IMR-90 (cell line): ENCODE measurements at regions not wholly inside any gene's neighbourhood (a gene's known extent, or its start where the extent isn't known, plus 50 kb on each side); places are given as distances from the start of the nearest gene placed in this dataset.

Experiments
- ATAC-seq: fragments of 200-7000 bp; cut with Tn5 transposase; 2 replicates; pipeline ENCODE4 v1.9.1; 2020; ENCODE audit warnings: low read depth, mild to moderate bottlenecking, moderate library complexity
- BruUV-seq: library from RNA; stranded (reverse); fragments of 400-500 nt; replicated peaks from 2 replicates; lab custom pipeline; 2021; lab: Mats Ljungman, UMichigan
- CTCF ChIA-PET: fragments of 300-600 bp; formaldehyde crosslinking; extraction: SDS; loops from one replicate; lab custom pipeline; 2021; ENCODE audit warnings: antibody characterized with exemption; lab: Yijun Ruan, JAX
- POLR2A ChIA-PET: fragments of 300-600 bp; sonication (Branson Sonifier 250); formaldehyde crosslinking; loops from one replicate; lab custom pipeline; 2022; ENCODE audit warnings: antibody characterized with exemption; ENCODE audit not compliant: unreplicated experiment; lab: Charles Lee
- DNase-seq: peaks from one replicate; pipeline ENCODE4 v3.0.0; 2013
- H2AFZ ChIP-seq: replicated peaks from 2 replicates; pipeline ENCODE3; 2013; ENCODE audit warnings: low read length, mild to moderate bottlenecking; ENCODE audit not compliant: poor library complexity
- H2AK5ac ChIP-seq: 2 replicates; pipeline ENCODE4 v1.6.1; 2013; ENCODE audit warnings: low read depth, low read length, inconsistent platforms
- H2AK9ac ChIP-seq: replicated peaks from 2 replicates; pipeline ENCODE3; 2013; ENCODE audit warnings: mild to moderate bottlenecking, low read depth, low read length, moderate library complexity; ENCODE audit not compliant: poor library complexity
- H2BK120ac ChIP-seq: 2 replicates; pipeline ENCODE4 v1.6.1; 2013; ENCODE audit warnings: low read depth, low read length, inconsistent platforms
- H2BK15ac ChIP-seq: 3 replicates; pipeline ENCODE4 v1.6.1; 2013; ENCODE audit warnings: low read depth, low read length, inconsistent platforms
- H2BK20ac ChIP-seq: 2 replicates; pipeline ENCODE4 v1.6.1; 2013; ENCODE audit warnings: low read depth, mild to moderate bottlenecking, inconsistent platforms, low read length, moderate library complexity
- H2BK5ac ChIP-seq: 2 replicates; pipeline ENCODE4 v1.6.1; 2013; ENCODE audit warnings: mild to moderate bottlenecking, low read depth, low read length, inconsistent platforms; ENCODE audit not compliant: poor library complexity, severe bottlenecking
- H3K14ac ChIP-seq: replicated peaks from 2 replicates; pipeline ENCODE4 v1.6.1; 2013; ENCODE audit warnings: low read depth, low read length, inconsistent platforms
- H3K18ac ChIP-seq: 2 replicates; pipeline ENCODE4 v1.6.1; 2013; ENCODE audit warnings: low read depth, low read length, control low read depth
- H3K23ac ChIP-seq: 2 replicates; pipeline ENCODE4 v1.6.1; 2013; ENCODE audit warnings: low read depth, low read length, inconsistent platforms
- H3K27ac ChIP-seq: 2 replicates; pipeline ENCODE4 v1.5.1; 2013; ENCODE audit warnings: mild to moderate bottlenecking, control low read depth, low read length; ENCODE audit not compliant: insufficient read depth
- H3K27me3 ChIP-seq: 2 replicates; pipeline ENCODE4 v1.6.1; 2013; ENCODE audit warnings: low read length; ENCODE audit not compliant: control insufficient read depth, insufficient read depth
- H3K36me3 ChIP-seq: 2 replicates; pipeline ENCODE4 v1.6.1; 2013; ENCODE audit warnings: low read length, mixed read lengths; ENCODE audit not compliant: control insufficient read depth, insufficient read depth
- H3K4ac ChIP-seq: 2 replicates; pipeline ENCODE4 v1.6.1; 2013; ENCODE audit warnings: low read depth, low read length, inconsistent platforms
- H3K4me1 ChIP-seq: 2 replicates; pipeline ENCODE4 v1.6.1; 2013; ENCODE audit warnings: low read length, mixed read lengths; ENCODE audit not compliant: control insufficient read depth, insufficient read depth
- H3K4me2 ChIP-seq: 2 replicates; pipeline ENCODE4 v1.6.1; 2013; ENCODE audit warnings: low read depth, mild to moderate bottlenecking, control low read depth, low read length, moderate library complexity
- H3K4me3 ChIP-seq: 2 replicates; pipeline ENCODE4 v1.5.1; 2013; ENCODE audit warnings: low read depth, mild to moderate bottlenecking, control low read depth, low read length, moderate library complexity; ENCODE audit not compliant: insufficient read depth
- H3K56ac ChIP-seq: 2 replicates; pipeline ENCODE4 v1.6.1; 2013; ENCODE audit warnings: low read length, inconsistent platforms; ENCODE audit not compliant: insufficient read depth; ENCODE audit errors: extremely low read depth
- H3K79me1 ChIP-seq, 2 experiments: 2 replicates each; pipeline ENCODE4 v1.6.1; 2013; ENCODE audit warnings: low read length in 2 of 2, inconsistent platforms in 1 of 2, low read depth in 1 of 2
- H3K9ac ChIP-seq: 2 replicates; pipeline ENCODE4 v1.6.1; 2013; ENCODE audit warnings: low read depth, low read length, control low read depth
- H3K9me1 ChIP-seq: 2 replicates; pipeline ENCODE4 v1.6.1; 2013; ENCODE audit warnings: low read length, inconsistent platforms; ENCODE audit not compliant: insufficient read depth
- H3K9me3 ChIP-seq: 2 replicates; pipeline ENCODE4 v1.6.1; 2013; ENCODE audit warnings: low read length; ENCODE audit not compliant: control insufficient read depth, insufficient read depth
- H4K20me1 ChIP-seq: 2 replicates; pipeline ENCODE4 v1.6.1; 2013; ENCODE audit warnings: low read length, inconsistent platforms; ENCODE audit not compliant: insufficient read depth
- H4K5ac ChIP-seq: 2 replicates; pipeline ENCODE4 v1.6.1; 2013; ENCODE audit warnings: mild to moderate bottlenecking, low read depth, low read length, control low read depth
- H4K8ac ChIP-seq, 2 experiments: 2 replicates each; pipeline ENCODE4 v1.6.1; 2013; ENCODE audit warnings: low read depth in 2 of 2, low read length in 2 of 2, control low read depth in 1 of 2, inconsistent platforms in 1 of 2
- H4K91ac ChIP-seq: 2 replicates; pipeline ENCODE4 v1.6.1; 2013; ENCODE audit warnings: low read depth, low read length, inconsistent platforms; ENCODE audit not compliant: insufficient read depth
- CHD1 ChIP-seq: IDR thresholded peaks from 2 replicates; pipeline ENCODE4 v1.6.1; 2012; ENCODE audit warnings: low read depth, low read length, improper control_type of control experiment
- WGBS, 2 experiments: methylation state at CpG; one replicate each; pipeline versions ENCODE4 v1.1.5 to v1.1.7; 2013; ENCODE audit warnings: missing lambda C conversion rate in 2 of 2; ENCODE audit not compliant: insufficient read length in 1 of 2; ENCODE audit errors: extremely low coverage in 2 of 2; 5-methylcytosine and 5-hydroxymethylcytosine counted together
- dilution Hi-C: fragments of 300-500 bp; cut with HindIII; formaldehyde crosslinking; loops from one replicate; pipeline ENCODE4 v1.14.3; 2018; ENCODE audit warnings: low sequenced_read_pairs; ENCODE audit not compliant: unreplicated experiment
- in situ Hi-C: fragments of 300-500 bp; cut with MboI; formaldehyde crosslinking; loops from 3 replicates; pipeline ENCODE4 v1.14.3; 2019; ENCODE audit warnings: low sequenced_read_pairs, inconsistent platforms, mixed read lengths
- intact Hi-C: fragments of 100-400 bp; cut with micrococcal nuclease; formaldehyde crosslinking; loops from 2 replicates; pipeline ENCODE4 v1.10.0; 2022

DNA sequence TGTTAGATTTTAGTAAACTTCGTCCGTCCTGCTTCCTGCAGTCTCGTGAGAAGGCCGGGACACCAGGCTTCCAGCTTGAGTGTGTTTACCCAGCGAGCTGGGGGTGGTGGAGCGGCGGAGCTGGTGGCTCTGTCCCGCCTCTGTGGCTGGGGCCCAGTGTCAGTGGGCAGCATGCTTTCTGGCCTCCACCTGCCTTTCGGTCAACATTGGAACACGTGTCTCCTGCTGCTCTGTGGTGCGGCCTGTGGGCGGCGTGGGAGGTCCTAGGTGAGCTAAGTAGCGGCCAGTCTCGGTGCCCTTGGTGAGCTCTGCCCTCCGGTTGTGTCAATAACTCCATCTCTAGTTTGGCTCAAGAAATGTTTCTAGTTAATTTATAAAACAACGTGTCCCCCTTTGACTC, 125.9 kb downstream of the GADD45G start:
- Histone ChIP-seq H3K36me3 (no peaks in the 10 kb centered on the region), H3K18ac (no peak overlapping the region), H3K56ac (no peak overlapping the region), H4K20me1 (no peaks in the 10 kb centered on the region), H3K4ac (no peak overlapping the region), H2AK9ac (no peak overlapping the region), H3K23ac (no peak overlapping the region), H2BK20ac (no peak overlapping the region), H3K27me3 (no peaks in the 10 kb centered on the region), H3K9ac (no peak overlapping the region), H3K4me3 (no peak overlapping the region), H2AFZ (no peak overlapping the region), H4K8ac (no peak overlapping the region), H3K14ac (no peak overlapping the region), H2BK120ac (no peak overlapping the region), H2BK5ac (no peak overlapping the region), H3K79me1 (no peaks in the 10 kb centered on the region), H3K4me2 (no peak overlapping the region), H2BK15ac (no peak overlapping the region), H2AK5ac (no peak overlapping the region), H4K91ac (no peak overlapping the region), H3K9me3 (no peaks in the 10 kb centered on the region), H3K4me1 (no peaks in the 10 kb centered on the region), H3K27ac (no peak overlapping the region), H3K9me1 (no peaks in the 10 kb centered on the region), H4K5ac (no peak overlapping the region)
- 75% methylated on average over 13 of the region's 17 CpGs; no CpG with 5 or more reads in 1 of the 2 experiments for WGBS, 2 experiments
- in situ Hi-C loops: no loop called here
- no peak for TF ChIP-seq CHD1
- DNase-seq (no peak), ATAC-seq (no peak)
- CTCF ChIA-PET: no interaction called here
- dilution Hi-C loops: no loop called here
- POLR2A ChIA-PET: no interaction called here
- BruUV-seq: no TSS peak
- intact Hi-C loops: no loop called here
